Uterus (tissue), 2 donors: ENCODE measurements at regions not wholly inside any gene's neighbourhood (a gene's known extent, or its start where the extent isn't known, plus 50 kb on each side); places are given as distances from the start of the nearest gene placed in this dataset.

Experiments used
- CTCF ChIP-seq, 4 experiments: fragments of 200-600 bp in 2 of 4; fragments of 450-650 bp in 2 of 4; sonication (generic) in 2 of 4; IDR thresholded peaks; one replicate each; pipeline ENCODE4 v1.5.1; 2016 to 2019; ENCODE audit warnings: antibody characterized with exemption in 4 of 4, mild to moderate bottlenecking in 2 of 4, moderate library complexity in 1 of 4
- POLR2A ChIP-seq, 2 donors: fragments of 450-650 bp; IDR thresholded peaks; one replicate each; pipeline ENCODE4 v1.6.1; 2016; ENCODE audit warnings: antibody characterized with exemption in 2 of 2, mild to moderate bottlenecking in 1 of 2, moderate library complexity in 1 of 2

GRCh38 chr4:123553733-123554637 lies 157.4 kb downstream of the SPRY1 start:
- no peak for TF ChIP-seq CTCF (IDR thresholded peaks at IDR 0.05)
- no peak for TF ChIP-seq POLR2A (IDR thresholded peaks at IDR 0.05)
